ENCODE measurements at regions not wholly inside any gene's neighbourhood (a gene's known extent, or its start where the extent isn't known, plus 50 kb on each side); places are given as distances from the start of the nearest gene placed in this dataset.
"Not testable (repeated sequence)": the region's sequence is repeated elsewhere in the genome, so short reads cannot be mapped to it uniquely, and the experiment has no call there.

DNA sequence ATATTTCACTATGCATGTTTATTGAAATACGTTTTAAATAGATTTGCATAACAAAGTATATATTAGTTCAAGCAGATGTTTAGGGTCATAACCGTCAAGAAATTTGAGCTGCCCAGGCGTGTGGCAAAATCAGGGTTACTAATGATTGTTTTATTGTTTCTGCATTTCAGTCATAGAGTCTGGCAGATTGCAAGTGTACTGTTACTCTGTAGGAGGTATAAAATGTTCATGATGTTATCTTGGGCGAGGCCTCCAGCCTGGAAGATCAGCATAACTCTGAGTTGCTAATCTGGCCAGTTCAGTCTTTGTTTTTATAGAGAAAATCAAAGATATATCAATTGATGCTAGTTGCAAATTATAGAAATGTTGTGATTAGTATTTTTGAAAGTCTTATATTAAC lies 410.9 kb downstream of the CHL1 start:
- TF ChIP-seq POLR2A (IDR thresholded peaks at IDR 0.05; ENCODE audit: low read depth, low read length); TAF1 (IDR thresholded peaks at IDR 0.05; ENCODE audit: borderline replicate concordance, low read depth, low read length): not testable (repeated sequence)
